CD14-positive monocyte (primary cell): ENCODE measurements at regions not wholly inside any gene's neighbourhood (a gene's known extent, or its start where the extent isn't known, plus 50 kb on each side); places are given as distances from the start of the nearest gene placed in this dataset.

Experiments used
- DNase-seq, 3 donors: peaks; one replicate each; pipeline ENCODE4 v3.0.0-alpha.2; 2011 to 2022
- H2AFZ ChIP-seq: 2 replicates; pipeline ENCODE4 v1.6.0; 2012; ENCODE audit warnings: mild to moderate bottlenecking, low read depth, low read length, inconsistent platforms; ENCODE audit not compliant: insufficient read depth, poor library complexity, severe bottlenecking
- H3K27ac ChIP-seq, 2 donors: 1 replicate in 1 of 2; 2 replicates in 1 of 2; pipeline ENCODE4 v1.5.1; 2012 to 2013; ENCODE audit warnings: low read length in 2 of 2, control low read depth in 1 of 2, inconsistent platforms in 1 of 2, low read depth in 1 of 2, mild to moderate bottlenecking in 1 of 2
- H3K27me3 ChIP-seq, 2 donors: one replicate each; pipeline versions ENCODE4 v1.6.0 to v1.6.1; 2011 to 2013; ENCODE audit warnings: low read length in 2 of 2; ENCODE audit not compliant: control insufficient read depth in 2 of 2, insufficient read depth in 2 of 2
- H3K36me3 ChIP-seq, 2 donors: replicated peaks in 1 of 2; 1 replicate in 1 of 2; 2 replicates in 1 of 2; pipeline versions ENCODE4 v1.5.1 to v1.6.1; 2012 to 2013; ENCODE audit warnings: low read length in 2 of 2, control low read depth in 1 of 2, inconsistent platforms in 1 of 2, mild to moderate bottlenecking in 1 of 2; ENCODE audit not compliant: insufficient read depth in 2 of 2, control insufficient read depth in 1 of 2
- H3K4me1 ChIP-seq, 2 donors: 1 replicate in 1 of 2; 2 replicates in 1 of 2; pipeline versions ENCODE4 v1.5.1 to v1.6.1; 2012 to 2013; ENCODE audit warnings: low read length in 2 of 2, control low read depth in 1 of 2, inconsistent platforms in 1 of 2, mild to moderate bottlenecking in 1 of 2, moderate library complexity in 1 of 2; ENCODE audit not compliant: insufficient read depth in 2 of 2, control insufficient read depth in 1 of 2
- H3K4me2 ChIP-seq: replicated peaks from 2 replicates; pipeline ENCODE3; 2012; ENCODE audit warnings: low read length, moderate library complexity, mild to moderate bottlenecking; ENCODE audit not compliant: poor library complexity, severe bottlenecking; ENCODE audit errors: extremely low read depth
- H3K4me3 ChIP-seq, 3 experiments: fragments of 200-600 bp in 1 of 3; sonication (generic) in 1 of 3; replicated peaks in 1 of 3; 1 replicate in 2 of 3; 2 replicates in 1 of 3; pipeline ENCODE4 v1.5.1; 2011 to 2013; ENCODE audit warnings: low read length in 3 of 3, mild to moderate bottlenecking in 3 of 3, control low read depth in 2 of 3, low read depth in 2 of 3, inconsistent platforms in 1 of 3, moderate library complexity in 1 of 3
- H3K79me2 ChIP-seq: 2 replicates; pipeline ENCODE4 v1.6.0; 2012; ENCODE audit warnings: mild to moderate bottlenecking, control low read depth, inconsistent platforms, low read length, moderate library complexity; ENCODE audit not compliant: insufficient read depth
- H3K9ac ChIP-seq: 2 replicates; pipeline ENCODE4 v1.6.0; 2017; ENCODE audit warnings: low read length, mild to moderate bottlenecking; ENCODE audit not compliant: insufficient read depth, poor library complexity, severe bottlenecking
- H3K9me3 ChIP-seq, 2 donors: replicated peaks in 1 of 2; 1 replicate in 1 of 2; 2 replicates in 1 of 2; pipeline versions ENCODE4 v1.5.1 to v1.6.1; 2012 to 2013; ENCODE audit warnings: low read length in 2 of 2, control low read depth in 1 of 2; ENCODE audit not compliant: control insufficient read depth in 1 of 2, insufficient read depth in 1 of 2
- H4K20me1 ChIP-seq: 2 replicates; pipeline ENCODE4 v1.6.0; 2012; ENCODE audit warnings: mild to moderate bottlenecking, low read length, control low read depth, moderate library complexity; ENCODE audit not compliant: insufficient read depth
- H3K27ac Mint-ChIP-seq, 7 donors: one replicate each; pipeline ENCODE4 v1.8.0; 2020; ENCODE audit warnings: mild to moderate bottlenecking in 7 of 7, mixed read lengths in 7 of 7, moderate library complexity in 6 of 7, inconsistent platforms in 2 of 7
- H3K27me3 Mint-ChIP-seq, 3 donors: one replicate each; pipeline ENCODE4 v1.8.0; 2021 to 2022; ENCODE audit warnings: low read depth in 3 of 3, mild to moderate bottlenecking in 3 of 3, mixed read lengths in 3 of 3, moderate library complexity in 3 of 3, inconsistent platforms in 1 of 3
- H3K36me3 Mint-ChIP-seq, 2 donors: one replicate each; pipeline ENCODE4 v1.8.0; 2020; ENCODE audit warnings: mixed read lengths in 2 of 2, inconsistent platforms in 1 of 2, mild to moderate bottlenecking in 1 of 2
- H3K4me1 Mint-ChIP-seq: one replicate; pipeline ENCODE4 v1.8.0; 2020; ENCODE audit warnings: mild to moderate bottlenecking, mixed read lengths
- H3K4me3 Mint-ChIP-seq, 2 donors: one replicate each; pipeline ENCODE4 v1.8.0; 2020; ENCODE audit warnings: mild to moderate bottlenecking in 2 of 2, mixed read lengths in 2 of 2, moderate library complexity in 1 of 2
- H3K9me3 Mint-ChIP-seq, 7 donors: one replicate each; pipeline ENCODE4 v1.8.0; 2020 to 2022; ENCODE audit warnings: mixed read lengths in 7 of 7, mild to moderate bottlenecking in 6 of 7, moderate library complexity in 6 of 7, inconsistent platforms in 2 of 7
- CTCF ChIP-seq: fragments of 200-600 bp; IDR thresholded peaks from one replicate; pipeline ENCODE4 v1.8.0; 2022; ENCODE audit warnings: antibody characterized with exemption, mild to moderate bottlenecking
- WGBS: methylation state at CpG from one replicate; pipeline ENCODE4 v1.1.5; 2013; ENCODE audit warnings: missing lambda C conversion rate; ENCODE audit not compliant: insufficient coverage; 5-methylcytosine and 5-hydroxymethylcytosine counted together
- intact Hi-C, 2 donors: fragments of 100-400 bp; cut with micrococcal nuclease; formaldehyde crosslinking; loops; one replicate each; pipeline versions ENCODE4 v1.15.0 to v1.15.1; 2023

- H4K20me1 ChIP-seq = no peaks in the 10 kb centered on the region
- intact Hi-C loops = no loop called here
- H3K4me2 ChIP-seq = no peak overlapping the region
- H3K27me3 ChIP-seq = peaks cover 30 to 52% of the 10 kb centered on the region in 2 donors
- no peak overlapping the region for H3K9ac ChIP-seq
- no peak overlapping the region for H3K27ac Mint-ChIP-seq
- WGBS = no CpG with 5 or more reads among the region's 1 CpG
- no peak for TF ChIP-seq CTCF
- H3K4me3 Mint-ChIP-seq = no peak overlapping the region
- H3K9me3 Mint-ChIP-seq = peaks cover 0 to 12% (median 3%) of the 10 kb centered on the region in 7 donors
- DNase-seq = no peak
- no peak overlapping the region for H2AFZ ChIP-seq
- H3K27ac ChIP-seq = no peak overlapping the region
- no peaks in the 10 kb centered on the region for H3K36me3 Mint-ChIP-seq
- no peaks in the 10 kb centered on the region for H3K4me1 ChIP-seq
- peaks cover 0 to 21% of the 10 kb centered on the region in 2 donors for H3K9me3 ChIP-seq
- H3K4me1 Mint-ChIP-seq = peaks cover 5% of the 10 kb centered on the region
- peaks cover 32 to 41% (median 39%) of the 10 kb centered on the region in 3 donors for H3K27me3 Mint-ChIP-seq
- H3K4me3 ChIP-seq = no peak overlapping the region
- H3K36me3 ChIP-seq = no peaks in the 10 kb centered on the region
- H3K79me2 ChIP-seq = no peaks in the 10 kb centered on the region
Measured at GRCh38 chr9:29217966-29218365, 1644.7 kb upstream of the C9orf72 start.

GRCh38 chr9:29220596-29221251 is 1647.4 kb upstream of the C9orf72 start:
- H3K27ac ChIP-seq = no peak overlapping the region
- DNase-seq = no peak
- H3K4me1 Mint-ChIP-seq = no peaks in the 10 kb centered on the region
- peaks cover 5 to 14% (median 12%) of the 10 kb centered on the region in 3 donors for H3K27me3 Mint-ChIP-seq
- no peak overlapping the region for H3K27ac Mint-ChIP-seq
- no peak overlapping the region for H3K9ac ChIP-seq
- no peaks in the 10 kb centered on the region for H3K36me3 Mint-ChIP-seq
- no peak for TF ChIP-seq CTCF
- intact Hi-C loops = no loop called here
- no peaks in the 10 kb centered on the region for H3K9me3 ChIP-seq
- no peak overlapping the region for H3K4me2 ChIP-seq
- H3K4me3 ChIP-seq = no peak overlapping the region
- no peak overlapping the region for H2AFZ ChIP-seq
- no peaks in the 10 kb centered on the region for H3K4me1 ChIP-seq
- H3K27me3 ChIP-seq = peaks cover 6 to 25% of the 10 kb centered on the region in 2 donors
- no peaks in the 10 kb centered on the region for H4K20me1 ChIP-seq
- 60% methylated on average over 1 of the region's 2 CpGs for WGBS
- H3K79me2 ChIP-seq = no peaks in the 10 kb centered on the region
- no peaks in the 10 kb centered on the region for H3K36me3 ChIP-seq
- peaks cover 0 to 1% (median 0%) of the 10 kb centered on the region in 7 donors for H3K9me3 Mint-ChIP-seq
- no peak overlapping the region for H3K4me3 Mint-ChIP-seq
